Fibroblast of lung (primary cell): ENCODE measurements at regions not wholly inside any gene's neighbourhood (a gene's known extent, or its start where the extent isn't known, plus 50 kb on each side); places are given as distances from the start of the nearest gene placed in this dataset.

Experiments
- EZH2 ChIP-seq: IDR thresholded peaks from 2 replicates; pipeline ENCODE4 v1.5.1; 2012; ENCODE audit warnings: low read length, control low read depth, mild to moderate bottlenecking; ENCODE audit errors: missing control alignments
- TF ChIP-seq, protein P1 (sequence below), 2 donors: IDR thresholded peaks in 1 of 2; conservative IDR thresholded peaks in 1 of 2; 1 replicate in 1 of 2; 2 replicates in 1 of 2; pipeline ENCODE4 v1.5.1; 2011 to 2012; ENCODE audit warnings: low read length in 2 of 2, control low read depth in 1 of 2, inconsistent platforms in 1 of 2, low read depth in 1 of 2, mild to moderate bottlenecking in 1 of 2

- TF ChIP-seq, protein P1, sequence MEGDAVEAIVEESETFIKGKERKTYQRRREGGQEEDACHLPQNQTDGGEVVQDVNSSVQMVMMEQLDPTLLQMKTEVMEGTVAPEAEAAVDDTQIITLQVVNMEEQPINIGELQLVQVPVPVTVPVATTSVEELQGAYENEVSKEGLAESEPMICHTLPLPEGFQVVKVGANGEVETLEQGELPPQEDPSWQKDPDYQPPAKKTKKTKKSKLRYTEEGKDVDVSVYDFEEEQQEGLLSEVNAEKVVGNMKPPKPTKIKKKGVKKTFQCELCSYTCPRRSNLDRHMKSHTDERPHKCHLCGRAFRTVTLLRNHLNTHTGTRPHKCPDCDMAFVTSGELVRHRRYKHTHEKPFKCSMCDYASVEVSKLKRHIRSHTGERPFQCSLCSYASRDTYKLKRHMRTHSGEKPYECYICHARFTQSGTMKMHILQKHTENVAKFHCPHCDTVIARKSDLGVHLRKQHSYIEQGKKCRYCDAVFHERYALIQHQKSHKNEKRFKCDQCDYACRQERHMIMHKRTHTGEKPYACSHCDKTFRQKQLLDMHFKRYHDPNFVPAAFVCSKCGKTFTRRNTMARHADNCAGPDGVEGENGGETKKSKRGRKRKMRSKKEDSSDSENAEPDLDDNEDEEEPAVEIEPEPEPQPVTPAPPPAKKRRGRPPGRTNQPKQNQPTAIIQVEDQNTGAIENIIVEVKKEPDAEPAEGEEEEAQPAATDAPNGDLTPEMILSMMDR (conservative IDR thresholded peaks at IDR 0.05 in 1 of 2, IDR thresholded peaks at IDR 0.05 in 1 of 2; ENCODE audit: low read depth in 1 of 2, low read length in 2 of 2) = no peak
- no peak for TF ChIP-seq EZH2
Measured at GRCh38 chr1:208557723-208558094, 313.5 kb upstream of the PLXNA2 start.
